GM19240 (cell line): ENCODE measurements at regions not wholly inside any gene's neighbourhood (a gene's known extent, or its start where the extent isn't known, plus 50 kb on each side); places are given as distances from the start of the nearest gene placed in this dataset.
"Not testable (repeated sequence)": the region's sequence is repeated elsewhere in the genome, so short reads cannot be mapped to it uniquely, and the experiment has no call there.

Experiments used
- DNase-seq: peaks from one replicate; pipeline ENCODE4 v3.0.0; 2011; ENCODE audit warnings: low spot score; ENCODE audit not compliant: insufficient read length

DNA sequence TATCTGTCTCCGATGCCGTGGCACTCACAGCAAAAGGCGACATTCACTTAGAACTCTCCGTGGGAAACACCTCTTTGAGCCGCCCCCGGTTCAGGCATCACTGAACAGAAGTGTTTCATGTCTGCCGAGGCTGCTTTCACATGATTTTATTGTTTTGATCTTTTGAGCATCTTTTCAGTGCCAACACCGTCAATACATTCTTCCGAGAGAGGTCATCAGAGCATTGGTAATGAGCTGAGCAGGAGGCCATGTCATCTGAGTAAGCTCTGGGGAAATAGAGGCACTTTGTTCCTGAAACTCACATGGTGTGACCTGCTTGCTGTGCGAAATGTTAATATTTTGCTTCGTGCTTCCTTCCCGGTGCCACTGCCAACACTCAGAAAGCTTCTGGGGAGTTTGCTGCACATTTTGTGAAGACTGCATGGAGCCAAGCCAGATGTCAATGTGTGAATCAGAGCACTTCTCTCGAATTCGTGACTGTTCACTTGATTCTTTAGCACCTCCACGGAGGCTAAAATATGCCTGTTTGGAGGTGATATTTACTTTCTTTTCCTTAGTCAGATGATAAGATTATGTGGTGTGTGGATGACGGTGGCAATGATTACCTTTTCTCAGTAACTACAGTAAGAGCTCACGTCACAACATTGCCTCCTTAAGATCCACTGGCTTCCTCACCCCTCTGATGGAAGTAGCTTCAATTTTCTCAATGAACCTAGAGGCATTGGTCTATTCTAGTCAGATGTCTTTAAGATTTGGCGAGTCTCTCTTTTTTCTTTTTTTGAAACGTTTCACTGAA lies 222.3 kb upstream of the HS3ST1 start:
- no peak for DNase-seq

DNA sequence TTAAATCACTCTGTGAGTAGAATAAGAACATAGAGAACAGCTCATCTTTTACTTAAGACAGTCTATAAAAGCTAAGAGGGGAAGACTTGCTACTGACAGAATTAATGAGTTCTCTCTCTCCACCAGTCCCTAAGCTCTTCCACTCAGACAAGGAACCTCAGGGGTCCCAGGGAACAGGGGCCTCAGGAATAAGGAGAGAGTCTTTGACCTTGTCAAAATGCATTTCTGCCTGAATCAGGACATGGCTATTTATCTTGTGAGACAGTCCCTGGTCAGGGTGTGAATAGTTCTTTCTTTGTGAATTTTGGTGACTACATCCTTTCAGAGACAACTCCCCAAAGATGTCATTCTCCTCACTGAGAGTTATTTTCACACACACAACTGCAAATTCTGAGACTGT lies 218.7 kb upstream of the HS3ST1 start:
- DNase-seq = no peak

DNA sequence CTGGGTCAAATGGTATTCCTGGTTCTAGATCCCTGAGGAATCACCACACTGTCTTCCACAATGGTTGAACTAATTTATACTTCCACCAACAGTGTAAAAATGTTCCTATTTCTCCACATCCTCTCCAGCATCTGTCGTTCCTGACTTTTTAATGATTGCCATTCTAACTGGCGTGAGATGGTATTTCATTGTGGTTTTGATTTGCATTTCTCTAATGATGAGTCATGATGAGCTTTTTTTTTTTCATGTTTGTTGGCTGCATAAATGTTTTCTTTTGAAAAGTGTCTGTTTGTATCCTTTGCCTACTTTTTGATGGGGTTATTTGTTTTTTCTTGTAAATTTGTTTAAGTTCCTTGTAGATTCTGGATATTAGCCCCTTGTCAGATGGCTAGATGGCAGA lies 214.4 kb upstream of the HS3ST1 start:
- not testable (repeated sequence) for DNase-seq

- no peak for DNase-seq
Observed at GRCh38 chr4:11640584-11640983, 211.9 kb upstream of the HS3ST1 start.

- DNase-seq = no peak
Observed at GRCh38 chr4:11636551-11636950, 207.9 kb upstream of the HS3ST1 start.

DNA sequence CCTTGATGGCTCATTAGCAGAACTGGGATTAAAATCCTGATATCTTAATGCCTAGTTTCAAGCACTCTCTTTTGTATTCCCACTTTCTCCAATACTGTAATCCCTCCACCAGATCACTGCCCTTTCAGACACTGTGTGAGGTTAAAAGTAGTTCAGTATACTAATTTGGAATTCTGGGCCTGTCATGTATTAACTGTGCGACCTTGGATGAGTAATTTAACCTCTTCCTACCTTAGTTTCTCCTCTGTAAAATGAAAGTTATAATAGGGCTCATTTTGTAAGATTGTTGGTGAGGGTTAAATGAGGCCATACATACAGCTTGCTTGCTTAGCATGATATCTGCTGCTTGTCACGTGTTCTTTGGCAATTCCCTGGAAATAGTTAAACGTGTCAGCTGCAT lies 207.3 kb upstream of the HS3ST1 start:
- DNase-seq = no peak

- DNase-seq = no peak
Observed at GRCh38 chr4:11635342-11635741, 206.6 kb upstream of the HS3ST1 start.

GRCh38 chr4:11634283-11634682 lies 205.6 kb upstream of the HS3ST1 start:
- no peak for DNase-seq

DNA sequence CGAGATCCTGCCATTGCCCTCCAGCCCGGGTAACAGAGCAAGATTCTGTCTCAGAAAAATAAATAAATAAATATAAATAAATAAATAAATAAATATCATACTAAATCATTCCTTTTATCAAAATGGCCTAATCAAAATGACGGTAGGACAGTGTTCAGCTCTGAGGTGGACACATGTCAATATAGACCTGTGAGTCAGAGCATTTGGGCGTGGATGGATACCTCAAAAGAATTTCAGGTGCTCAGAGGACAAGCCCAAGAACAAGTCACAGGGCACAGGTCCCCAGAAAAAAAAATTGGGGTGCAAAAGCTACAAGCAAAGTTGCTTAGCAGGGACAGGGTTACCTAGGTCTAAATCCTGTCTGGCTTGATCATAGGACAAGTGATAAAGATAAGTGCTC lies 204.7 kb upstream of the HS3ST1 start:
- DNase-seq = no peak

- no peak for DNase-seq
Observed at GRCh38 chr4:11632483-11632882, 203.8 kb upstream of the HS3ST1 start.

- no peak for DNase-seq
Observed at GRCh38 chr4:11632025-11632424, 203.3 kb upstream of the HS3ST1 start.

- DNase-seq = no peak
Observed at GRCh38 chr4:11631416-11631815, 202.7 kb upstream of the HS3ST1 start.

- DNase-seq = no peak
Observed at GRCh38 chr4:11628093-11628725, 199.5 kb upstream of the HS3ST1 start.

DNA sequence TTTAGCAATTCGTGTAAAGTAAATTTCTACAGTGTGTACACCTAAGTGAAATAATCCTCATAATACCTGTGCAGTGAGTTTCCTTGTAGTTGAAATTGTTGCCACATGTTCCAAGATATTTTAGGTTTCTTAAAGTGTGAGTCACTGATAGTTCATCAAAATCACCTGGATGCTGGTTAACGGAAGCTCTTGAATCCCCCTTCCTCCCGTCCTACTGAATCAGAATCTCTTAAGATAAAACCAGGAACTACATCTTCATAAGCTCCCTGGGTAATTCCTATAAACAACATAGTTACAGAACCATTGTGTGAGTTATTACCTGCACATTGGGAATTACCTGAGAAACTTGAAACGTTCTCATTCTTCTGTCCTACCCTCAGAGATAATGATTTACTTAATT lies 197.4 kb upstream of the HS3ST1 start:
- no peak for DNase-seq

- DNase-seq = no peak
Observed at GRCh38 chr4:11625211-11625610, 196.5 kb upstream of the HS3ST1 start.

GRCh38 chr4:11624370-11624769 lies 195.7 kb upstream of the HS3ST1 start:
- no peak for DNase-seq

- DNase-seq = no peak
Observed at GRCh38 chr4:11623726-11624037, 195.0 kb upstream of the HS3ST1 start.

GRCh38 chr4:11622961-11623725 lies 194.4 kb upstream of the HS3ST1 start:
- DNase-seq = no peak

GRCh38 chr4:11620861-11621260 lies 192.2 kb upstream of the HS3ST1 start:
- no peak for DNase-seq

DNA sequence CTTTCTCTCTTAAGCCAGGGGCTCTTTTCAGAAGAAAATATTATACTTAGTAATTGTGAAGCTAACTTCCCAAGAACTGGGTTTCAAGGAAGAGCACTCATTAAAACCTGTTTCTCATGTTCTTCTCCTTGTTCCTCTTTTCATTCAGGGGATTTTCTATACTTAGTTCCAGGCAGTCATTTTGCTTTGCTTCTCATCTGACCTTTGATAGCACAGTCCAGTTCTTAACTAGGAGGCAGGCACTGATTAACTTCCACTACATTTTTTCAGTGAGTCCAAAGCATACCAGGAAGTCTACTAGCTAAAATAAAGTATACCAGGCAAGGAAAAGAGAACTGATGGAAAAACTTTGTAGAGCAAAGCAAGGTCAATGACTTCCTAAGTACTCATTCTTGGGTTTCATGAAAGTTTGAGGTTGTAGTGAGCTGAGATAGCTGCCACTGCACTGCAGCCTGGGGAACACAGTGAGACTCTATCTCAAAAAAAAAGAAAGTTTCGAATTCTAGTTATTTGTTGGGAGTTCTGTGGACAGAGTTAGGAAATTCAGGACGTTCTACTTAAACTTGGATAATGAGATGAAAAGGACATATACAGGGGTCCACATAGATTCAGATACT lies 190.1 kb upstream of the HS3ST1 start:
- no peak for DNase-seq

DNA sequence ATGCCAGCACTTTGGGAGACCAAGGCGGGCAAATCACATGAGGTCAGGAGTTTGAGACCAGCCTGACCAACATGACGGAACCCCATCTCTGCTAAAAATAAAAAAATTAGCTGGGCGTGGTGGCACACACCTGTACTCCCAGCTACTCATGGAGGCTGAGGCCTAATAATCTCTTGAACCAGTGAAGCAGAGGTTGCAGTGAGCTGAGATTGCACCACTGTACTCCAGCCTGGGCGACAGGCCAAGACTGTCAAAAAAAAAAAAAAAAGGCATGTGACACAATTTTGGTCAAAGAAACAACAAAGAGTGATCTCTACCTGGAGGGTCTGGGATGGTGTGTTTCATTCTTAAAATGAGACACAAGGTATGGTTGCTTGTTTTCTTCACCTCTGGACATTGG lies 188.2 kb upstream of the HS3ST1 start:
- no peak for DNase-seq

DNA sequence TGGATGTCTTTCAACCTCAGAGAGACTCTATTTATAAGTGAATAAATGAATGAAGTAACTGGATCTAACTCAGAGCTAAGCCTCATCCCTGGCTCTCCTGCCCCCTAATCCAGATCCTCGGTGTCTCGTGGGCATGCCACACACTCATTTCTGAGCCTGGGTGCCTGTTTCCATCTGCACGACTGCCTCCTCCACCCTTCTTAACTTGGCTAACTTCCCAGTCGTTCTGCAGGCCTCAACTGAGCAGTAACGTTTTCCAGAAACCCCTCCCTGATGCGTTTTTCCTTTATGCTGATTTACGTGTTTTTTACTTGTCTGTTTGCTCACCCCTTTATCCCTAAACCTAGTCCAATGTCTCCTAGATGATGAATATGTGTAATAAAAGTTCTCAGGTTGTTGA lies 186.9 kb upstream of the HS3ST1 start:
- DNase-seq = no peak
